H1 (cell line): ENCODE measurements at regions not wholly inside any gene's neighbourhood (a gene's known extent, or its start where the extent isn't known, plus 50 kb on each side); places are given as distances from the start of the nearest gene placed in this dataset.

Source experiments
- CTCF ChIP-seq, 3 experiments: IDR thresholded peaks; 1 replicate in 2 of 3; 2 replicates in 1 of 3; pipeline versions ENCODE4 v1.5.1 to v1.6.1; 2011; ENCODE audit warnings: low read length in 3 of 3, mild to moderate bottlenecking in 3 of 3, inconsistent platforms in 2 of 3, low read depth in 1 of 3, moderate library complexity in 1 of 3; ENCODE audit not compliant: insufficient read depth in 1 of 3; ENCODE audit errors: control extremely low read depth in 1 of 3
- EP300 ChIP-seq, 2 experiments: IDR thresholded peaks; 1 replicate in 1 of 2; 2 replicates in 1 of 2; pipeline ENCODE4 v1.6.1; 2011 to 2012; ENCODE audit warnings: low read depth in 2 of 2, low read length in 2 of 2, mild to moderate bottlenecking in 2 of 2, borderline replicate concordance in 1 of 2, inconsistent platforms in 1 of 2, moderate library complexity in 1 of 2
- EZH2 ChIP-seq: fragments of 200-600 bp; sonication (generic); IDR thresholded peaks from 2 replicates; pipeline ENCODE4 v1.7.1; 2012; ENCODE audit warnings: low read depth, mild to moderate bottlenecking, moderate library complexity, low read length, inconsistent platforms; ENCODE audit not compliant: severe bottlenecking
- GABPA ChIP-seq: IDR thresholded peaks from 2 replicates; pipeline ENCODE4 v1.6.1; 2011; ENCODE audit warnings: mild to moderate bottlenecking, low read length, moderate library complexity, borderline replicate concordance; ENCODE audit not compliant: insufficient read depth
- HDAC2 ChIP-seq, 2 experiments: fragments of 300-600 bp in 1 of 2; sonication (generic) in 1 of 2; IDR thresholded peaks; 2 replicates each; pipeline ENCODE4 v1.6.1; 2011 to 2012; ENCODE audit warnings: low read depth in 2 of 2, low read length in 2 of 2, mild to moderate bottlenecking in 2 of 2, moderate library complexity in 2 of 2, borderline replicate concordance in 1 of 2, inconsistent platforms in 1 of 2
- KDM5A ChIP-seq: fragments of 200-600 bp; IDR thresholded peaks from 2 replicates; pipeline ENCODE4 v1.7.1; 2012; ENCODE audit warnings: mild to moderate bottlenecking, low read length, inconsistent platforms, mixed read lengths
- MAX ChIP-seq: IDR thresholded peaks from 2 replicates; pipeline ENCODE4 v1.6.1; 2012; ENCODE audit warnings: inconsistent platforms
- POU5F1 ChIP-seq: IDR thresholded peaks from 2 replicates; pipeline ENCODE4 v1.6.1; 2011; ENCODE audit warnings: low read depth, mild to moderate bottlenecking, low read length, moderate library complexity
- SP1 ChIP-seq: IDR thresholded peaks from 2 replicates; pipeline ENCODE4 v1.6.1; 2011; ENCODE audit warnings: low read depth, low read length
- SP4 ChIP-seq: IDR thresholded peaks from 2 replicates; pipeline ENCODE4 v1.6.1; 2012; ENCODE audit warnings: low read length, inconsistent platforms
- USF2 ChIP-seq: IDR thresholded peaks from 2 replicates; pipeline ENCODE4 v1.6.1; 2011; ENCODE audit warnings: low read length, improper control_type of control experiment

GRCh38 chr6:14516956-14517355 is 399.4 kb downstream of the CD83 start:
- TF ChIP-seq EP300 (IDR thresholded peaks at IDR 0.05; ENCODE audit: borderline replicate concordance in 1 of 2, low read depth in 2 of 2, low read length in 2 of 2) = no peak
- TF ChIP-seq MAX = no peak
- no peak for TF ChIP-seq CTCF (IDR thresholded peaks at IDR 0.05; ENCODE audit: control extremely low read depth in 1 of 3, insufficient read depth in 1 of 3, low read depth in 1 of 3, low read length in 3 of 3)
- TF ChIP-seq POU5F1 = no peak
- no peak for TF ChIP-seq EZH2
- TF ChIP-seq HDAC2 (IDR thresholded peaks at IDR 0.05; ENCODE audit: borderline replicate concordance in 1 of 2, low read depth in 2 of 2, low read length in 2 of 2) = no peak
- no peak for TF ChIP-seq GABPA
- no peak for TF ChIP-seq USF2
- TF ChIP-seq SP1 = no peak
- no peak for TF ChIP-seq KDM5A
- no peak for TF ChIP-seq SP4
